ENCODE measurements at regions not wholly inside any gene's neighbourhood (a gene's known extent, or its start where the extent isn't known, plus 50 kb on each side); places are given as distances from the start of the nearest gene placed in this dataset.

GRCh38 chr12:18794000-18794399, 56.1 kb downstream of the CAPZA3 start:
- Mint-ChIP-seq H3K27me3 (no peaks in the 10 kb centered on the region), H3K4me3 (no peak overlapping the region), H3K27ac (no peak overlapping the region), H3K36me3 (no peaks in the 10 kb centered on the region), H3K4me1 (no peaks in the 10 kb centered on the region), H3K9me3 (peaks cover 0 to 10% (median 6%) of the 10 kb centered on the region in 7 donors)
- no peak for DNase-seq
- no peak for ATAC-seq (ENCODE audit: low read depth in 2 of 2)

GRCh38 chr12:18797604-18798003, 59.7 kb downstream of the CAPZA3 start:
- DNase-seq (no peak), ATAC-seq (ENCODE audit: low read depth in 2 of 2) (no peak)
- no peaks in the 10 kb centered on the region for H3K4me1 Mint-ChIP-seq
- peak overlapping the region in 1 of 8 donors; percentile 61 for H3K4me3 Mint-ChIP-seq
- H3K9me3 Mint-ChIP-seq, result peaks cover 0 to 2% (median 0%) of the 10 kb centered on the region in 7 donors
- no peaks in the 10 kb centered on the region for H3K36me3 Mint-ChIP-seq
- no peak overlapping the region for H3K27ac Mint-ChIP-seq
- no peaks in the 10 kb centered on the region for H3K27me3 Mint-ChIP-seq

- no peak overlapping the region for H3K4me3 Mint-ChIP-seq
- ATAC-seq (ENCODE audit: low read depth in 2 of 2) (no peak), DNase-seq (no peak)
- H3K27ac Mint-ChIP-seq, result no peak overlapping the region
- H3K27me3 Mint-ChIP-seq, result no peaks in the 10 kb centered on the region
- H3K4me1 Mint-ChIP-seq, result no peaks in the 10 kb centered on the region
- H3K36me3 Mint-ChIP-seq, result no peaks in the 10 kb centered on the region
- H3K9me3 Mint-ChIP-seq, result peaks cover 0 to 2% (median 0%) of the 10 kb centered on the region in 7 donors
Observed at GRCh38 chr12:18798535-18799361, 60.8 kb downstream of the CAPZA3 start.

DNA sequence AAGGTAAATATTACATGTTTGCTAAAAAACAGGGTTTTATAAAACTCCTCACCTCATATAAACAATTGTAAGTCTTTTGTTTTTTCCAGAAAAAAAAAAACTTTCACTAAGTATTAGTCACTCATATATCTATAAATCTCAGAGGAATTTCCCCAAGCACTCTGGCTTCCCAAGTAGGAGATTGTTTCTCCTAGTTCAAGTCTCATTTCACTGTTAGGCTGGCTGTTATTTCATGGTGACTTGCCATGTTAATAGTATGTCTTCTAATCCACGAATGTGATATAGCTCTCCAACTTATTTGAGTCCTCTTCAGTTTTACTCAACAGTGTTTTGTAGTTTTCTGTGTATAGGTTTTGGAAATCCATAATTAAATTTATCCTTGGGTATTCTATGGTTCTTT, 61.6 kb downstream of the CAPZA3 start:
- Mint-ChIP-seq H3K27me3 (no peaks in the 10 kb centered on the region), H3K36me3 (no peaks in the 10 kb centered on the region), H3K27ac (no peak overlapping the region), H3K9me3 (peaks cover 0 to 2% (median 0%) of the 10 kb centered on the region in 7 donors), H3K4me1 (no peaks in the 10 kb centered on the region), H3K4me3 (no peak overlapping the region)
- DNase-seq, result no peak
- ATAC-seq (ENCODE audit: low read depth in 2 of 2), result no peak

DNA sequence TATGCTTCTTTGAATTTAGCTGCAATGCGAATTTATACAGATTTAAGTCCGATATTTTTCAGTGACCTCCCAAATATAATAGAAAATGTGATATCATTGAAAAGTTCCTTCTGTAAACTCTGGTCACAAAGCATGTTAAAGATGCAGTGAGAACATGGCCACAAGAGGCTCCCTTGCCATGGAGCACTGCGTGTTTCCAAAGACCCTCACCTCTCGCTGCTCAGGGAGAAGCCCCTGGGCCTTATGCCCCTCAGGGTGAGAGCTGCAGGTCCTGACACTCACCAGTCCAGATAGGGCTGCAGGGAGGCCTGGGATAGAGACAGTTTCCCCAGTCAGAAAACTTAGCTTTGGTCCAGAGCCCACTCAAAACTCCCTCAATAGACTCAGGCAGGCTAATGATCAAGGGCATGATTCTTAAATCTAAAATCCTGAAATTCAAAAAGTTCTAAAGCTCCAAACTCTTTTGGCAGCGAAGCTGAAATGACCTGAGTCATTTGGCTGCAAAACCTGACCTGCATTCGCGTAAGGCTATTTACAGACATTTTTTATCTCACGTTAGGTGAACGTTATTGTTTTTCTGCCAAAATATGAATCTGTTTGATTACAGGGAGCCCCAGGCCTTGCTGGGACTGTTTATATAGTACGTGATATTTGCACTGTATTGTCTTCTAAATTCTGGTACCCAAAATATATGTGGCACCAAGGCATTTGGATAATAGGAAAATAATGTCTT, 67.8 kb downstream of the CAPZA3 start:
- DNase-seq (no peak), ATAC-seq (ENCODE audit: low read depth in 2 of 2) (no peak)
- H3K4me1 Mint-ChIP-seq, result no peaks in the 10 kb centered on the region
- no peaks in the 10 kb centered on the region for H3K27me3 Mint-ChIP-seq
- no peaks in the 10 kb centered on the region for H3K36me3 Mint-ChIP-seq
- peaks cover 0 to 4% (median 0%) of the 10 kb centered on the region in 7 donors for H3K9me3 Mint-ChIP-seq
- no peak overlapping the region for H3K27ac Mint-ChIP-seq
- no peak overlapping the region for H3K4me3 Mint-ChIP-seq

DNA sequence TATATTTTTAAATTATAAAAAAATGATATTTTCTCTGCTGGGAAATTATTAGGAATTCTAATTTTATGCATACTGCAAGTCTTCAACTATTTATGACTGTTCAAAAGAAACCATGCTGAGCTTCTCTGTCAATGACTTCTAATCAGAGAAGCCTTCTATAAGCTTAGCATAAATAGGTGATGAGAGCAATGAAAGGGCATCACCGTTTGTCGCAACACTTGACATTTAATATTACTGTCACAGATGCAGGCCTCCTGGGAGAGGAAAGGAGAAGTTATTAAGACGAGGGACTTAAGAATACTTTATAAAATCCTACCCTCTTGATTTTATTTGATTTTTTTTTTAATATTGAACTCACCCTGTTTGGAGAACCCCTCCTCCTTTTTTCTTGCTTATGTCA, 69.8 kb downstream of the CAPZA3 start:
- Mint-ChIP-seq H3K27ac (no peak overlapping the region), H3K9me3 (peaks cover 0 to 4% (median 0%) of the 10 kb centered on the region in 7 donors), H3K27me3 (no peaks in the 10 kb centered on the region), H3K4me3 (no peak overlapping the region), H3K36me3 (no peaks in the 10 kb centered on the region), H3K4me1 (no peaks in the 10 kb centered on the region)
- no peak for ATAC-seq (ENCODE audit: low read depth in 2 of 2)
- no peak for DNase-seq

DNA sequence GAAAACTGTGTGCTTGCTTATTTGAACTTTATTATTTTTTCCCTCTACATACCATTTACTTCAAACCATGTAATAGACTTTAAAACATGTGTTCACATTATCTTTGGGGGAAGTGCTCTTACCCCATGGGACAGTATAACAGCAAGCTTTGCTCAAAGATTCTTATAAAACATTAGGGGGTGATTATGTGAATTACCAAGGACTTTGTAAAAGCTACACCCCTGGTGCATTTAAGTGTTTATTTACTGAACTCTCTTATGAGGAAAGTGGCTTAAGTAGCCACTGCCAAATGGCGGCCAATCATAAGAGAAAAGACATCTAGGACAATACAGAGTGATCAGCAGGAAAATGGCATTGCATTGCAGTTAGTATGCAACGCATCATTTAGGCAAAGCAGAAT, 70.3 kb downstream of the CAPZA3 start:
- DNase-seq, result no peak
- Mint-ChIP-seq H3K4me3 (no peak overlapping the region), H3K36me3 (no peaks in the 10 kb centered on the region), H3K27me3 (no peaks in the 10 kb centered on the region), H3K27ac (no peak overlapping the region), H3K4me1 (no peaks in the 10 kb centered on the region), H3K9me3 (peaks cover 0 to 4% (median 0%) of the 10 kb centered on the region in 7 donors)
- no peak for ATAC-seq (ENCODE audit: low read depth in 2 of 2)

- no peak for ATAC-seq (ENCODE audit: low read depth in 2 of 2)
- no peaks in the 10 kb centered on the region for H3K4me1 Mint-ChIP-seq
- no peaks in the 10 kb centered on the region for H3K27me3 Mint-ChIP-seq
- H3K36me3 Mint-ChIP-seq, result no peaks in the 10 kb centered on the region
- peaks cover 0 to 4% (median 0%) of the 10 kb centered on the region in 7 donors for H3K9me3 Mint-ChIP-seq
- DNase-seq, result no peak
- peak overlapping the region in 1 of 8 donors; percentile 44 for H3K4me3 Mint-ChIP-seq
- peak overlapping the region in 1 of 6 donors; percentile 18 for H3K27ac Mint-ChIP-seq
Observed at GRCh38 chr12:18810537-18811253, 72.8 kb downstream of the CAPZA3 start.

GRCh38 chr12:18811273-18811672, 73.4 kb downstream of the CAPZA3 start:
- DNase-seq, result no peak
- Mint-ChIP-seq H3K27me3 (no peaks in the 10 kb centered on the region), H3K4me1 (no peaks in the 10 kb centered on the region), H3K4me3 (no peak overlapping the region), H3K9me3 (peaks cover 0 to 4% (median 0%) of the 10 kb centered on the region in 7 donors), H3K27ac (peak overlapping the region in 1 of 6 donors; percentile 18), H3K36me3 (no peaks in the 10 kb centered on the region)
- no peak for ATAC-seq (ENCODE audit: low read depth in 2 of 2)

DNA sequence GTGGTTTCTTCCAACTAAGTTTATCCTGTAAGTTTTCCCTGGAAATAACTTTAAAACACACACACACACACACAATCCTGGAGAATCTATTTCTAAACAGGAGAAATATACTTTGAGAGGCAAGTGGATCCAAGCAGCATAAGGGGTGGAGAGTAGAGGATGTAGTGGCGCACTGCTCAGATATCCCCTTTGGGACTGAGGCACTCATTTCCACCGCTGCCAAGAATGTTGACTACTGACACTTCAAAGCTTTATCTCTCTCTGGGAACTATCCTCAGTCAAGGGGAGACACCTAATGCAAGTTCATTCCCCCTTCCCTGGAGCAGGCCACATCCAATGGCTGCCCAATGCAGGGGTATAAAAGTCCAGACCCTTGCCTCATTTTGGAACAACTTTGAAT, 75.8 kb downstream of the CAPZA3 start:
- H3K27ac Mint-ChIP-seq, result no peak overlapping the region
- no peaks in the 10 kb centered on the region for H3K4me1 Mint-ChIP-seq
- no peaks in the 10 kb centered on the region for H3K27me3 Mint-ChIP-seq
- H3K4me3 Mint-ChIP-seq, result no peak overlapping the region
- no peak for ATAC-seq (ENCODE audit: low read depth in 2 of 2)
- peaks cover 0 to 2% (median 0%) of the 10 kb centered on the region in 7 donors for H3K9me3 Mint-ChIP-seq
- no peaks in the 10 kb centered on the region for H3K36me3 Mint-ChIP-seq
- no peak for DNase-seq

GRCh38 chr12:18818579-18819268, 80.8 kb downstream of the CAPZA3 start:
- H3K4me3 Mint-ChIP-seq, result no peak overlapping the region
- H3K27me3 Mint-ChIP-seq, result no peaks in the 10 kb centered on the region
- H3K36me3 Mint-ChIP-seq, result no peaks in the 10 kb centered on the region
- no peaks in the 10 kb centered on the region for H3K4me1 Mint-ChIP-seq
- DNase-seq (no peak), ATAC-seq (ENCODE audit: low read depth in 2 of 2) (no peak)
- no peak overlapping the region for H3K27ac Mint-ChIP-seq
- peaks cover 0 to 2% (median 0%) of the 10 kb centered on the region in 7 donors for H3K9me3 Mint-ChIP-seq

DNA sequence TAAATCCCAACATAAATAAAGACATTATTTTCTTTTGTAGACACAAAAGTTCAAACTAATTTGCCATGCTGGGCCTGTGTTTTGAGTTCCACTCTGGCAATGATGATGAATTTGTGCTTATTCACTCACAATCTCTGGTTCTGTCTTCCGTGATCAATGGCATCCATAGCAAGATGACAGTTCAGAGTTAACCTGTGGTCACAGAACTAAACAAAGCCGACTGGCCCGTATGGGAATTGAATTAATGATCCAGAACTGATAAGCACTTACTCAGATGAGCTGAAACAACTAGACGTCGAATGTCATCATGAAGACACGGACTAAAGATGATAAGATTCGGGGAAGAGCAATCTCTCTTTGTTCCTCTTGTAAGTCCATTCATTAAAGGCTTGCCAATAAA, 81.6 kb downstream of the CAPZA3 start:
- ATAC-seq (ENCODE audit: low read depth in 2 of 2), result no peak
- H3K4me1 Mint-ChIP-seq, result peaks cover 0 to 6% (median 0%) of the 10 kb centered on the region in 3 donors
- H3K36me3 Mint-ChIP-seq, result no peaks in the 10 kb centered on the region

GRCh38 chr12:18823461-18823860, 85.5 kb downstream of the CAPZA3 start:
- Mint-ChIP-seq H3K4me1 (peaks cover 0 to 7% (median 0%) of the 10 kb centered on the region in 3 donors), H3K36me3 (no peaks in the 10 kb centered on the region), H3K4me3 (no peak overlapping the region), H3K27ac (no peak overlapping the region), H3K27me3 (no peaks in the 10 kb centered on the region), H3K9me3 (peaks cover under 1 to 4% (median 2%) of the 10 kb centered on the region in 7 donors)
- ATAC-seq (ENCODE audit: low read depth in 2 of 2) (no peak), DNase-seq (no peak)

More for the DNA sequence above, 81.6 kb downstream of the CAPZA3 start:
- H3K27ac Mint-ChIP-seq, result no peak overlapping the region
- H3K4me3 Mint-ChIP-seq, result no peak overlapping the region
- H3K9me3 Mint-ChIP-seq, result no peaks in the 10 kb centered on the region
- no peak for DNase-seq
- H3K27me3 Mint-ChIP-seq, result no peaks in the 10 kb centered on the region

Measured in naive B cell (primary cell).